Astrocyte (in vitro differentiated cells and primary cell): ENCODE measurements at regions not wholly inside any gene's neighbourhood (a gene's known extent, or its start where the extent isn't known, plus 50 kb on each side); places are given as distances from the start of the nearest gene placed in this dataset.
"Not testable (repeated sequence)": the region's sequence is repeated elsewhere in the genome, so short reads cannot be mapped to it uniquely, and the experiment has no call there.

ENCODE experiments used
- EZH2 ChIP-seq: IDR thresholded peaks from 2 replicates; pipeline ENCODE4 v1.6.1; 2012; ENCODE audit warnings: mild to moderate bottlenecking, low read length, inconsistent platforms; ENCODE audit not compliant: insufficient read depth
- TF ChIP-seq, protein P1 (sequence below): IDR thresholded peaks from 2 replicates; pipeline ENCODE4 v1.5.1; 2011; ENCODE audit warnings: low read depth, mild to moderate bottlenecking, inconsistent platforms, low read length, moderate library complexity; ENCODE audit not compliant: insufficient read depth

DNA sequence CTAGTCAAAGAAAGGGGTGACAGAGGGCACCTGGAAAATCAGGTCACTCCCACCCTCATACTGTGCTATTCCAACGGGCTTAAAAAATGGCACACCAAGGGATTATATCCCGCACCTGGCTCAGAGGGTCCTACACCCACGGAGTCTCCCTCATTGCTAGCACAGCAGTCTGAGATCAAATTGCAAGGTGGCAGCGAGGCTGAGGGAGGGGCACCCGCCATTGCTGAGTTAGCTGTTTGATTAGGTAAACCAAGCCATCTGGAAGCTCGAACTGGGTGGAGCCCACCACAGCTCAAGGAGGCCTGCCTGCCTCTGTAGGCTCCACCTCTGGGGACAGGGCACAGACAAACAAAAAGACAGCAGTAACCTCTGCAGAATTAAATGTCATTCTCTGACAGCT is 907.1 kb downstream of the SORCS1 start:
- TF ChIP-seq, protein P1, sequence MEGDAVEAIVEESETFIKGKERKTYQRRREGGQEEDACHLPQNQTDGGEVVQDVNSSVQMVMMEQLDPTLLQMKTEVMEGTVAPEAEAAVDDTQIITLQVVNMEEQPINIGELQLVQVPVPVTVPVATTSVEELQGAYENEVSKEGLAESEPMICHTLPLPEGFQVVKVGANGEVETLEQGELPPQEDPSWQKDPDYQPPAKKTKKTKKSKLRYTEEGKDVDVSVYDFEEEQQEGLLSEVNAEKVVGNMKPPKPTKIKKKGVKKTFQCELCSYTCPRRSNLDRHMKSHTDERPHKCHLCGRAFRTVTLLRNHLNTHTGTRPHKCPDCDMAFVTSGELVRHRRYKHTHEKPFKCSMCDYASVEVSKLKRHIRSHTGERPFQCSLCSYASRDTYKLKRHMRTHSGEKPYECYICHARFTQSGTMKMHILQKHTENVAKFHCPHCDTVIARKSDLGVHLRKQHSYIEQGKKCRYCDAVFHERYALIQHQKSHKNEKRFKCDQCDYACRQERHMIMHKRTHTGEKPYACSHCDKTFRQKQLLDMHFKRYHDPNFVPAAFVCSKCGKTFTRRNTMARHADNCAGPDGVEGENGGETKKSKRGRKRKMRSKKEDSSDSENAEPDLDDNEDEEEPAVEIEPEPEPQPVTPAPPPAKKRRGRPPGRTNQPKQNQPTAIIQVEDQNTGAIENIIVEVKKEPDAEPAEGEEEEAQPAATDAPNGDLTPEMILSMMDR = not testable (repeated sequence)
- TF ChIP-seq EZH2 = not testable (repeated sequence)
